ENCODE measurements at regions not wholly inside any gene's neighbourhood (a gene's known extent, or its start where the extent isn't known, plus 50 kb on each side); places are given as distances from the start of the nearest gene placed in this dataset.
A peak's percentile ranks its signal among the peaks of the same experiment; 100 is the strongest.

DNA sequence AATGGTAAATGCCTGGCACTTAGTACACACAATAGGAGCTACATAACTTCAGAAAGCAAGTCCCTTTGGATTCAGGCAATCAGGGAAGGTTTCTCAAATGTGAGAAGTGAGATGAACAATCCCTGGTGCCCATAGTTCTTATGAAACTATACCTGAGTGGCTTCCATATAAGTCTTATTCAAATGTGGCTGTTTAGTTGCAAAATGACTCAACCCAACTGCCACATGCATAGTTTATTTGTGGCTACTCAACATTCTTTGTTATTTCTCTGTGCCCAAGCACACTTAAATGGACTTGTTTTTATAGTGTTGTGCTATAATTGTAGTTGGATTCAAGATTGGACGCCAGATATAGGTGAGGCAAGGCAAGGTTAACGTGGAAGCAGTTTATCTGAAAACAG, 93.7 kb upstream of the ATXN1 start:
- Histone ChIP-seq H2AFZ (ENCODE audit: low read length) (no peak overlapping the region), H3K9me3 (ENCODE audit: low read length) (no peaks in the 10 kb centered on the region), H3K79me2 (ENCODE audit: low read length) (no peaks in the 10 kb centered on the region), H3K4me1 (ENCODE audit: low read length) (peaks cover 4% of the 10 kb centered on the region; the same call in 1 of the 2 replicates), H3K9me2 (replicated peaks; ENCODE audit: insufficient read depth, low read length) (no peaks in the 10 kb centered on the region), H3K4me3 (ENCODE audit: low read length) (no peak overlapping the region), H3K36me3 (ENCODE audit: insufficient read depth, low read length) (no peaks in the 10 kb centered on the region), H3K9ac (ENCODE audit: low read length) (no peak overlapping the region), H3K4me2 (ENCODE audit: low read depth, low read length, poor library complexity, severe bottlenecking) (no peak overlapping the region), H4K20me1 (ENCODE audit: insufficient read depth, low read depth, low read length) (no peaks in the 10 kb centered on the region), H3K27ac (ENCODE audit: low read length) (no peak overlapping the region), H3K27me3 (ENCODE audit: low read length) (no peaks in the 10 kb centered on the region)
- no peak for DNase-seq

DNA sequence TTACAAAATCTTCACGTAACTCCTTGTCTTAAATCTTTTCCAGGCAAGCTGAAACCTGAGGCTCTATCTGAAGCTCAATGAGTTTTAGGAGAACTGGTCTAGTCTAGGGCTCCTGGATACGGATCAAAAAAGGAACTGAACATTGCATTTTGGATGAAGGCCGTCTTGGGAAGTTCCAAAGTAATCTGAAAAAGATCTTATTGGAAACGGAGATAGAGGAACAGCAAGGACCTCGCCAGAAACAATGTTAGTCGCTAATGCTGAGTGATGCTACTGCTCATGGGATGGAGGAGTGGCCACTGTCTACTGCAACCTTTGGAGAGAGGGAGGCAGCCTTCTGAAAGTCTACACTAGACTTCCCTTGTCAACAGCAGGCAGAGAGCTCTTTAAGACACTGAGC, 91.4 kb upstream of the ATXN1 start:
- Histone ChIP-seq H3K27ac (ENCODE audit: low read length) (no peak overlapping the region), H3K4me3 (ENCODE audit: low read length) (no peak overlapping the region), H3K4me1 (ENCODE audit: low read length) (peaks cover 8% of the 10 kb centered on the region), H3K9ac (ENCODE audit: low read length) (no peak overlapping the region), H3K79me2 (ENCODE audit: low read length) (no peaks in the 10 kb centered on the region), H2AFZ (ENCODE audit: low read length) (no peak overlapping the region), H3K9me2 (replicated peaks; ENCODE audit: insufficient read depth, low read length) (no peaks in the 10 kb centered on the region), H3K9me3 (ENCODE audit: low read length) (no peaks in the 10 kb centered on the region), H3K4me2 (ENCODE audit: low read depth, low read length, poor library complexity, severe bottlenecking) (no peak overlapping the region), H3K36me3 (ENCODE audit: insufficient read depth, low read length) (no peaks in the 10 kb centered on the region), H3K27me3 (ENCODE audit: low read length) (no peaks in the 10 kb centered on the region), H4K20me1 (ENCODE audit: insufficient read depth, low read depth, low read length) (no peaks in the 10 kb centered on the region)
- no peak for DNase-seq

DNA sequence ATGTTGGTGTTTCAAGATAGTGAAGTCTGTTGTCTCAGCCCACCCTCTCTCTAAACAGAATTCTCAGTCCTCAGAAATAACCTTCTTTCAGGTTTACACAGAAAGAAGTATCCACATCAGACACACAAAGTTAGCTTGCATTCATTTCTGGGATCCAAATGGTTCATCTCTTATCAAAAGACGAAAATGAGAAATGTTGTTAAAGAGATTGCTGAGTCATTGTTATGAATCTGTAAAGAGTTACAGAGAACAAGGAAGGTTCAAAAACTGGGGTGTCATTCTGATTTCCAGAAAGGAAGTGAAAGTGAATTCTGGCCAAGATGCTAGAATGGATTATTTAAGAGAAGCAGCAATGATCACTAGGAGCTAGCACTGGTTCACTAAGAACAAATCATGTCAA, 90.5 kb upstream of the ATXN1 start:
- no peaks in the 10 kb centered on the region for H3K27me3 ChIP-seq (ENCODE audit: low read length)
- no peak overlapping the region for H3K9ac ChIP-seq (ENCODE audit: low read length)
- peak; percentile 42 for DNase-seq
- no peak overlapping the region for H3K27ac ChIP-seq (ENCODE audit: low read length)
- no peaks in the 10 kb centered on the region for H4K20me1 ChIP-seq (ENCODE audit: insufficient read depth, low read depth, low read length)
- no peak overlapping the region for H2AFZ ChIP-seq (ENCODE audit: low read length)
- H3K4me2 ChIP-seq (ENCODE audit: low read depth, low read length, poor library complexity, severe bottlenecking) = no peak overlapping the region
- no peaks in the 10 kb centered on the region for H3K9me3 ChIP-seq (ENCODE audit: low read length)
- H3K36me3 ChIP-seq (ENCODE audit: insufficient read depth, low read length) = no peaks in the 10 kb centered on the region
- peaks cover 16% of the 10 kb centered on the region for H3K4me1 ChIP-seq (ENCODE audit: low read length)
- no peaks in the 10 kb centered on the region for H3K9me2 ChIP-seq (replicated peaks; ENCODE audit: insufficient read depth, low read length)
- no peak overlapping the region for H3K4me3 ChIP-seq (ENCODE audit: low read length)
- no peaks in the 10 kb centered on the region for H3K79me2 ChIP-seq (ENCODE audit: low read length)

DNA sequence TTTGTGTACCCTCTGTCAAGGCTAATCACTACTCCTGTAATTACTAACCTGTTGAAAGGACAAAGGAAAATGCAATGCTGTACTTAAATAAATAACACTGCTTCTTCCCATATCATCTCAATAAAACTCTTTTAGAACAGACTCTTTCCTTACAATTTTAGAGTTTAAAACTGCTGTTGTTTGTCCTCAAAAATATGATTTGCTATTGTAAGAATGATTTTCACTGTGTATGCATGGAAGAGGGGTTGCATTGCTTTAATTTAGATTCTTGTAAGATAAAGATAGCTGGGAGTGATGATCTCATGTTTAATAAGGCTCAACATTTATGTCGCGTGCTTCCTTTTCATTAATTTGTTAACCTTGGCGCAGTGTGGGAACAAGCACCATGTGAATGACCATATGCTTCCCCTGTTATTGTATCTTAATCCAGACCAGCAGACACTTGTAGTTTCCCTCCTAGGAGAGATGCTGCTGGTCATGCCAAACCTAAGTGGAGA, 89.8 kb upstream of the ATXN1 start:
- no peak overlapping the region for H3K4me3 ChIP-seq (ENCODE audit: low read length)
- no peak overlapping the region for H3K4me2 ChIP-seq (ENCODE audit: low read depth, low read length, poor library complexity, severe bottlenecking)
- no peak overlapping the region for H3K9ac ChIP-seq (ENCODE audit: low read length)
- no peaks in the 10 kb centered on the region for H3K9me3 ChIP-seq (ENCODE audit: low read length)
- H3K79me2 ChIP-seq (ENCODE audit: low read length) = no peaks in the 10 kb centered on the region
- H3K27me3 ChIP-seq (ENCODE audit: low read length) = no peaks in the 10 kb centered on the region
- H2AFZ ChIP-seq (ENCODE audit: low read length) = no peak overlapping the region
- H3K4me1 ChIP-seq (ENCODE audit: low read length) = peaks cover 18% of the 10 kb centered on the region
- H3K27ac ChIP-seq (ENCODE audit: low read length) = no peak overlapping the region
- DNase-seq = no peak
- no peaks in the 10 kb centered on the region for H3K36me3 ChIP-seq (ENCODE audit: insufficient read depth, low read length)
- no peaks in the 10 kb centered on the region for H4K20me1 ChIP-seq (ENCODE audit: insufficient read depth, low read depth, low read length)
- no peaks in the 10 kb centered on the region for H3K9me2 ChIP-seq (replicated peaks; ENCODE audit: insufficient read depth, low read length)

DNA sequence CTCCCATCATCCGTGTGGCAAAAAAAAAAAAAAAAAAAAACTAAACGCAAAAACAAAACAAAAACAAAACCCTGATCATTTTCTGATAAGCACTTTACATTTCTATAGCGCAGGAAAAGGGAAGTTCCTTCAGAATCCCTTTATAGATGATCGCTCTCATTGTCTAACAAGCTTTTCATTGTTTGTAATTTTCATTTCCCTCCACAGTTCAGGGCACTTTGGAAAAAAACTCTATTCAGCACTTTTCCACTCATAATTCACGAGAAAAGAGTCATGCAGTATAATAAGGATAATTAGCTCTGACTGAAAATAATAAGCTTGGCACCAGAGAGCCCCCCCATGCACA, 89.4 kb upstream of the ATXN1 start:
- Histone ChIP-seq H3K79me2 (ENCODE audit: low read length) (no peaks in the 10 kb centered on the region), H3K4me3 (ENCODE audit: low read length) (no peak overlapping the region), H3K9ac (ENCODE audit: low read length) (no peak overlapping the region), H3K9me3 (ENCODE audit: low read length) (no peaks in the 10 kb centered on the region), H3K27ac (ENCODE audit: low read length) (no peak overlapping the region), H3K36me3 (ENCODE audit: insufficient read depth, low read length) (no peaks in the 10 kb centered on the region), H3K4me1 (ENCODE audit: low read length) (peaks cover 18% of the 10 kb centered on the region), H3K4me2 (ENCODE audit: low read depth, low read length, poor library complexity, severe bottlenecking) (no peak overlapping the region), H3K27me3 (ENCODE audit: low read length) (no peaks in the 10 kb centered on the region), H4K20me1 (ENCODE audit: insufficient read depth, low read depth, low read length) (no peaks in the 10 kb centered on the region), H2AFZ (ENCODE audit: low read length) (no peak overlapping the region), H3K9me2 (replicated peaks; ENCODE audit: insufficient read depth, low read length) (no peaks in the 10 kb centered on the region)
- DNase-seq = no peak

DNA sequence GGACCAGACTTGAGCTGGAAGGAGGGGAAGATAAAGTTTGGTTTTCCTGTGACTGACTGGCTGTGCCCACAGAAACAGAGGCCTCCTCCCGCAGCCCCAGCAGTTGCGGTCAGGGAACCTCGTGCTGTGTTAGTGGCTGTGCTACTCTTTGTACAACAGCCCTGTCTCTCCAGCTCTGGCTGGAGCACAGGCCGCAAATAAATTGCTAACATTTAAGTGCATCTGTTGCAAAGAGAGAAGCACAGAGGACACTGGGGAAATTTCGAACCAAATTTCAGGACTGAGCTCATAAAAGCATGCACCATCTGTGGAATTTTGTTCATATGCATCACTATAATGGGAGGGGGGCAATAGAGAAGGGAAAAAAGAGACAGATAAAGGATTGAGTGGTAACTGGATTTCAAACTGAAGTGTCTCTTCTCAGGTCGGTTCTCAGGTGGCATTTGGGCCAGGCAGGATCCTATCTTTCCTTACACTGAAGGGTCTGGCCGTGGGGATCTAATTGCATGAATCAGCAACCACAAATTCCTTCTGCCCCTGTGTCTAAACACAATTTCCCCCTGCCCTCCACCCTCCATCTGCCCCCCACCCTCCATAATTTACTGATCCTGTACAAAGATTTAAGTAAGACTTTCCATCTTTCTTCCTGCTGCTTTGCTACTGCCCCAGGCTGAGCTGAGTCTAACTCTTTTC, 88.9 kb upstream of the ATXN1 start:
- no peaks in the 10 kb centered on the region for H3K36me3 ChIP-seq (ENCODE audit: insufficient read depth, low read length)
- DNase-seq = no peak
- H3K9me3 ChIP-seq (ENCODE audit: low read length) = no peaks in the 10 kb centered on the region
- no peak overlapping the region for H2AFZ ChIP-seq (ENCODE audit: low read length)
- no peaks in the 10 kb centered on the region for H4K20me1 ChIP-seq (ENCODE audit: insufficient read depth, low read depth, low read length)
- H3K79me2 ChIP-seq (ENCODE audit: low read length) = no peaks in the 10 kb centered on the region
- H3K9ac ChIP-seq (ENCODE audit: low read length) = no peak overlapping the region
- H3K27me3 ChIP-seq (ENCODE audit: low read length) = no peaks in the 10 kb centered on the region
- no peak overlapping the region for H3K4me2 ChIP-seq (ENCODE audit: low read depth, low read length, poor library complexity, severe bottlenecking)
- peaks cover 18% of the 10 kb centered on the region for H3K4me1 ChIP-seq (ENCODE audit: low read length)
- no peaks in the 10 kb centered on the region for H3K9me2 ChIP-seq (replicated peaks; ENCODE audit: insufficient read depth, low read length)
- no peak overlapping the region for H3K4me3 ChIP-seq (ENCODE audit: low read length)
- no peak overlapping the region for H3K27ac ChIP-seq (ENCODE audit: low read length)

DNA sequence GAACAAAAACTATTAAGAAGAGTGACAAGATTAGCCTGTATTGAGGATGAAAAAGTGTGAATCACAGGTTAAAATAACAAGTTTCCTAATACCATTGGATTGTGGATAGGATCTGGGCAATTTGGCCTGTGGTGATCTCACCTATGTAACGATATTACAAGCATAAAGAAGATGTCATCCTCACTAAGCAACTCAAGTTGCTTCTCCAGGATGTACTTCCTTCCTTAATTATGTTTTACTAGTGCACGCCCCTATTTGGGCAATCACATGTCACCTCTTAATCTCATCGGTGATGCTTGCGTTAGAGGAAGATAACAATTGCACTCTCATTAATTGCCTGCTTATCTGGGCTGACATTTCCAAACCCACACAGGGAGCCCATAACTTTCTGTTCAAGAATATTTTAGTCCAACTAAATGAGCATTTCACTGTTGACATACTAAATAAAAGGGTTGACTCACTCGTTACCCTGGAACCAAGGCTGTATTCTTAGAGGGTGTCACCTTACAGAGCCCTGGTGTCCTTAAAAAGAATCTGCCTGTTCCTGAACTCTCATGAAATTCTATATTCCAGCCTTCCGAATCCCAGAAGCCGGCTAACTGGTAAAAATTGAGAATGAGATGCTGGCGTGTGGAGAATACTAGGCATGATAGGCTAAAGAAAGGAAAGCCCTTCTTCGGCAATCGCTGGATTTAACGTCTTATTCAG, 88.2 kb upstream of the ATXN1 start:
- no peak overlapping the region for H3K9ac ChIP-seq (ENCODE audit: low read length)
- peaks cover 18% of the 10 kb centered on the region for H3K4me1 ChIP-seq (ENCODE audit: low read length)
- H3K4me2 ChIP-seq (ENCODE audit: low read depth, low read length, poor library complexity, severe bottlenecking) = no peak overlapping the region

DNA sequence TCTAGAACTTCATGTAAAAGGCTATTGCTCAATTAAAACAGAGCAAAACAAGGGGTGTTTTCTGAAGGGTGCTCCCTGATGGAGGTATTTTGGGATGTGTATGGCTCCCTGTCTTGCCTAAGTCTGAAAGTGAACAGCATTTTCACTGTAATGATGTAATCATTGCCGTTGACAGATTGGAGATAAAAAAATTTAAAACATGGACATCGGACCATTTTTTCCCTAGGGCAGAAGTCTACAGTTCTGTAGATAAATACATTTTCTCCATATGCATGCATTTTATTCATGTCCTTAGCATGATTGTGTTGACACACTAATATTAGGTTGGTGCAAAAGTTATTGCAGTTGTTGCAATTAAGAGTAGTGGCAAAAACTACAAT, 85.1 kb upstream of the ATXN1 start:
- H3K4me3 ChIP-seq (ENCODE audit: low read length) = no peak overlapping the region
- no peaks in the 10 kb centered on the region for H3K79me2 ChIP-seq (ENCODE audit: low read length)
- no peak overlapping the region for H3K27ac ChIP-seq (ENCODE audit: low read length)
- no peaks in the 10 kb centered on the region for H3K9me2 ChIP-seq (replicated peaks; ENCODE audit: insufficient read depth, low read length)
- H3K9ac ChIP-seq (ENCODE audit: low read length) = no peak overlapping the region
- no peak for DNase-seq
- H3K9me3 ChIP-seq (ENCODE audit: low read length) = no peaks in the 10 kb centered on the region
- no peaks in the 10 kb centered on the region for H3K27me3 ChIP-seq (ENCODE audit: low read length)
- peaks cover 15% of the 10 kb centered on the region for H3K4me1 ChIP-seq (ENCODE audit: low read length)
- no peaks in the 10 kb centered on the region for H3K36me3 ChIP-seq (ENCODE audit: insufficient read depth, low read length)
- H4K20me1 ChIP-seq (ENCODE audit: insufficient read depth, low read depth, low read length) = no peaks in the 10 kb centered on the region
- H3K4me2 ChIP-seq (ENCODE audit: low read depth, low read length, poor library complexity, severe bottlenecking) = no peak overlapping the region
- no peak overlapping the region for H2AFZ ChIP-seq (ENCODE audit: low read length)

More for the DNA sequence above, 88.2 kb upstream of the ATXN1 start:
- no peaks in the 10 kb centered on the region for H3K36me3 ChIP-seq (ENCODE audit: insufficient read depth, low read length)
- H3K27ac ChIP-seq (ENCODE audit: low read length) = no peak overlapping the region
- DNase-seq = no peak
- H3K9me3 ChIP-seq (ENCODE audit: low read length) = no peaks in the 10 kb centered on the region
- no peaks in the 10 kb centered on the region for H3K9me2 ChIP-seq (replicated peaks; ENCODE audit: insufficient read depth, low read length)
- no peak overlapping the region for H2AFZ ChIP-seq (ENCODE audit: low read length)
- H3K27me3 ChIP-seq (ENCODE audit: low read length) = no peaks in the 10 kb centered on the region
- no peaks in the 10 kb centered on the region for H3K79me2 ChIP-seq (ENCODE audit: low read length)
- H3K4me3 ChIP-seq (ENCODE audit: low read length) = no peak overlapping the region
- no peaks in the 10 kb centered on the region for H4K20me1 ChIP-seq (ENCODE audit: insufficient read depth, low read depth, low read length)

Data from Karpas-422 (cell line).